Right lobe of liver (tissue), 4 donors: ENCODE measurements at regions not wholly inside any gene's neighbourhood (a gene's known extent, or its start where the extent isn't known, plus 50 kb on each side); places are given as distances from the start of the nearest gene placed in this dataset.

ENCODE experiments used
- CTCF ChIP-seq, 4 donors: fragments of 200-600 bp in 3 of 4; fragments of 450-650 bp in 1 of 4; IDR thresholded peaks; one replicate each; pipeline versions ENCODE4 v1.5.1 to v1.8.0; 2016 to 2022; ENCODE audit warnings: antibody characterized with exemption in 4 of 4, mild to moderate bottlenecking in 2 of 4
- POLR2A ChIP-seq: fragments of 450-650 bp; IDR thresholded peaks from one replicate; pipeline ENCODE4 v1.6.1; 2017; ENCODE audit warnings: antibody characterized with exemption, mild to moderate bottlenecking
- donor health status: DM: no; HTN: no; CAD: no.
- donor health status: DM: no; HTN: no; CAD: no.
- donor health status: DM: no; HTN: yes; CAD: no.

DNA sequence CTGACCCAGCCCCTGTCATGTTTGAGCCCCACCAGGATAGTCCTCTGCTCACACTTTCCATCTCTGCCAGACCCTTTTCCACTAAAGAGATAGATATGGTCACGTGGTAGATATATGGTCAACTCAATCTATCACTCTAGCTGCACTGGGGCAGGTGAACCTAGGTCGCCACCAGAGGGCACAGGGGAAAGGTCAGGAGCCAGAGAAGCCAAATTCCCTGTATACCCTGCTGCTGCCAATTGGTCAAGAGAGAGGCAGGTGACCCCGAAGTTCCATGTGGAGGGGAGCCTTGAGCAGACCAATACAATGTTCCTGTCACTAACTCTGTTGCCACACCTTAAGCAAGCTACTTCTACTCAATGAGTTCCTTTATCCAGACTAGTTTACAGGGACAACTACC, 101.1 kb upstream of the GALNT18 start:
- TF ChIP-seq CTCF (IDR thresholded peaks at IDR 0.05): no peak
- TF ChIP-seq POLR2A: no peak
